Coronary artery (tissue), 2 donors: ENCODE measurements at regions not wholly inside any gene's neighbourhood (a gene's known extent, or its start where the extent isn't known, plus 50 kb on each side); places are given as distances from the start of the nearest gene placed in this dataset.

Experiments used
- DNase-seq: peaks from one replicate; pipeline ENCODE4 v3.0.0-alpha.2; 2017; ENCODE audit warnings: low spot score
- H3K27ac ChIP-seq, 2 donors: fragments of 200-600 bp; sonication (generic); one replicate each; pipeline ENCODE4 v1.5.1; 2016 to 2019
- H3K4me3 ChIP-seq: fragments of 200-600 bp; sonication (generic); 2 replicates; pipeline ENCODE4 v1.5.1; 2016; ENCODE audit warnings: mild to moderate bottlenecking, moderate library complexity
- CTCF ChIP-seq: fragments of 200-600 bp; sonication (generic); IDR thresholded peaks from one replicate; pipeline ENCODE4 v1.5.1; 2019; ENCODE audit warnings: antibody characterized with exemption

- no peak for TF ChIP-seq CTCF
- peak overlapping the region in 1 of 2 donors; percentile 62 for H3K27ac ChIP-seq
- H3K4me3 ChIP-seq, result no peak overlapping the region
- DNase-seq, result no peak
These were observed 284.9 kb upstream of the TBL1XR1 start for GRCh38 chr3:177482048-177482691.

- DNase-seq, result no peak
- TF ChIP-seq CTCF, result no peak
- no peak overlapping the region for H3K4me3 ChIP-seq
- peak overlapping the region in 1 of 2 donors; percentile 44 for H3K27ac ChIP-seq
These were observed 286.1 kb upstream of the TBL1XR1 start for GRCh38 chr3:177483182-177483967.

GRCh38 chr3:177484206-177484605, 286.9 kb upstream of the TBL1XR1 start:
- Histone ChIP-seq H3K4me3 (no peak overlapping the region), H3K27ac (no peak overlapping the region)
- no peak for TF ChIP-seq CTCF
- no peak for DNase-seq

- Histone ChIP-seq H3K4me3 (no peak overlapping the region), H3K27ac (no peak overlapping the region)
- DNase-seq, result no peak
- no peak for TF ChIP-seq CTCF
These were observed 287.6 kb upstream of the TBL1XR1 start for GRCh38 chr3:177484926-177485325.

GRCh38 chr3:177487635-177488186, 290.4 kb upstream of the TBL1XR1 start:
- no peak overlapping the region for H3K4me3 ChIP-seq
- no peak for DNase-seq
- no peak overlapping the region for H3K27ac ChIP-seq
- TF ChIP-seq CTCF, result no peak

- no peak for DNase-seq
- H3K27ac ChIP-seq, result no peak overlapping the region
- no peak overlapping the region for H3K4me3 ChIP-seq
- TF ChIP-seq CTCF, result no peak
These were observed 291.5 kb upstream of the TBL1XR1 start for GRCh38 chr3:177488740-177489139.

- no peak for TF ChIP-seq CTCF
- peak overlapping the region; percentile 30 for H3K4me3 ChIP-seq
These were observed 293.3 kb upstream of the TBL1XR1 start for GRCh38 chr3:177490626-177491025.

More at GRCh38 chr3:177490626-177491025, 293.3 kb upstream of the TBL1XR1 start:
- peak overlapping the region in 1 of 2 donors; percentile 8 for H3K27ac ChIP-seq
- DNase-seq, result no peak
